ENCODE measurements at regions not wholly inside any gene's neighbourhood (a gene's known extent, or its start where the extent isn't known, plus 50 kb on each side); places are given as distances from the start of the nearest gene placed in this dataset.

DNA sequence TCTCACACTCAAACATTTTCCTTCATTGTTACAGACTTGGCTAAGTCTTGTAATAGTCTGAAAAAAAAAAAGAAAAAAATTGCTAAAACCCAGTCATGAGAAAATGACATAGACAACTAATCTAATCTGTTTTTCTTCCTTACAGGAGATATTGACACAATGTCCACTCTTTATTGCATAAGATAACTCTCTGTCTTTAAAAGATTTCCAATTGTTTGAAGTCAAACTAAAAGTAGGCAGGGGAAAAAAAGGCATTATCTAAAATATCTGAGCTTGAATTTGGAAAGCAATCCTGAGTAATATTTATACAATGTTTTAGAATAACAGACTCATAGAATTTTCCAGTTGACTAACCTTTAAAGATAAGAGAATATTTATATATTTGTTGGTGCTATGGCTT is 233.0 kb upstream of the CEP162 start:
- Histone ChIP-seq H4K20me1 (ENCODE audit: low read depth) (no peaks in the 10 kb centered on the region), H3K4me1 (peaks cover 5% of the 10 kb centered on the region), H3K4me2 (no peak overlapping the region), H3K79me2 (ENCODE audit: low read depth) (no peaks in the 10 kb centered on the region), H3K9ac (no peak overlapping the region), H3K9me3 (ENCODE audit: low read depth) (no peaks in the 10 kb centered on the region), H3K27ac (no peak overlapping the region), H2AFZ (replicated peaks) (no peak overlapping the region), H3K27me3 (no peaks in the 10 kb centered on the region), H3F3A (ENCODE audit: low read depth) (no peaks in the 10 kb centered on the region), H3K36me3 (no peaks in the 10 kb centered on the region), H3K4me3 (no peak overlapping the region)
- H3K4me1 Mint-ChIP-seq, result no peaks in the 10 kb centered on the region
- no peak for DNase-seq (ENCODE audit: low spot score)
- H3K27ac Mint-ChIP-seq, result no peak overlapping the region
- no peaks in the 10 kb centered on the region for H3K9me3 Mint-ChIP-seq
- H3K36me3 Mint-ChIP-seq, result no peaks in the 10 kb centered on the region
- H3K4me3 Mint-ChIP-seq, result no peak overlapping the region
- no peaks in the 10 kb centered on the region for H3K27me3 Mint-ChIP-seq (ENCODE audit: insufficient read depth, low read depth)
- TF ChIP-seq EZH2 (IDR thresholded peaks at IDR 0.05) (no peak), EZH2phosphoT487 (IDR thresholded peaks at IDR 0.05) (no peak)
- TF ChIP-seq, protein P1, sequence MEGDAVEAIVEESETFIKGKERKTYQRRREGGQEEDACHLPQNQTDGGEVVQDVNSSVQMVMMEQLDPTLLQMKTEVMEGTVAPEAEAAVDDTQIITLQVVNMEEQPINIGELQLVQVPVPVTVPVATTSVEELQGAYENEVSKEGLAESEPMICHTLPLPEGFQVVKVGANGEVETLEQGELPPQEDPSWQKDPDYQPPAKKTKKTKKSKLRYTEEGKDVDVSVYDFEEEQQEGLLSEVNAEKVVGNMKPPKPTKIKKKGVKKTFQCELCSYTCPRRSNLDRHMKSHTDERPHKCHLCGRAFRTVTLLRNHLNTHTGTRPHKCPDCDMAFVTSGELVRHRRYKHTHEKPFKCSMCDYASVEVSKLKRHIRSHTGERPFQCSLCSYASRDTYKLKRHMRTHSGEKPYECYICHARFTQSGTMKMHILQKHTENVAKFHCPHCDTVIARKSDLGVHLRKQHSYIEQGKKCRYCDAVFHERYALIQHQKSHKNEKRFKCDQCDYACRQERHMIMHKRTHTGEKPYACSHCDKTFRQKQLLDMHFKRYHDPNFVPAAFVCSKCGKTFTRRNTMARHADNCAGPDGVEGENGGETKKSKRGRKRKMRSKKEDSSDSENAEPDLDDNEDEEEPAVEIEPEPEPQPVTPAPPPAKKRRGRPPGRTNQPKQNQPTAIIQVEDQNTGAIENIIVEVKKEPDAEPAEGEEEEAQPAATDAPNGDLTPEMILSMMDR (IDR thresholded peaks at IDR 0.05), result no peak

DNA sequence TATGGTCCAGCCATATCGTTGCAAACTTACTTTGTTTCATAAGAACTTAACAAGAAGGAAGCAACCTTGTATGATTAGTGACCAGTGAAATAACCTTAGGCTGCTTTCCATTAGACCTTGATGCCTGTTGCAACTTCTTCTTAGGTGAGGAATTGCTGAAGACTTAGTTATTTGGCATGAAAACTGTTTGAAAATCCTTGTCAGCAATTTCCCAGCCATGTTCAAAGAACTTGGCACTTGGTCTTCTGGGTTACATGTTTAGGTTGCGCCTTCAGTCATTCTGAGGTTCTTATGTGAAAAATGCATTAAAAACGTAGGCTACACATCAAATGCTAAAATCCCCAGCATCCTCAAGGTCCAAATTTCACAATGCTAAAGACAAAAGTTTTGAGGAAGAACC is 232.0 kb upstream of the CEP162 start:
- H2AFZ ChIP-seq (replicated peaks), result no peak overlapping the region
- no peaks in the 10 kb centered on the region for H3F3A ChIP-seq (ENCODE audit: low read depth)
- H3K9me3 ChIP-seq (ENCODE audit: low read depth), result no peaks in the 10 kb centered on the region
- no peak overlapping the region for H3K4me2 ChIP-seq
- peaks cover 5% of the 10 kb centered on the region for H3K4me1 ChIP-seq
- TF ChIP-seq, protein P1 (IDR thresholded peaks at IDR 0.05), result no peak
- TF ChIP-seq EZH2 (IDR thresholded peaks at IDR 0.05) (no peak), EZH2phosphoT487 (IDR thresholded peaks at IDR 0.05) (no peak)
- H3K36me3 ChIP-seq, result no peaks in the 10 kb centered on the region
- no peak overlapping the region for H3K4me3 Mint-ChIP-seq
- no peaks in the 10 kb centered on the region for H4K20me1 ChIP-seq (ENCODE audit: low read depth)
- no peak overlapping the region for H3K27ac Mint-ChIP-seq
- H3K27me3 ChIP-seq, result no peaks in the 10 kb centered on the region
- H3K36me3 Mint-ChIP-seq, result no peaks in the 10 kb centered on the region
- H3K27me3 Mint-ChIP-seq (ENCODE audit: insufficient read depth, low read depth), result no peaks in the 10 kb centered on the region
- no peak for DNase-seq (ENCODE audit: low spot score)
- no peak overlapping the region for H3K9ac ChIP-seq
- no peaks in the 10 kb centered on the region for H3K4me1 Mint-ChIP-seq
- no peak overlapping the region for H3K4me3 ChIP-seq
- no peak overlapping the region for H3K27ac ChIP-seq
- no peaks in the 10 kb centered on the region for H3K79me2 ChIP-seq (ENCODE audit: low read depth)
- no peaks in the 10 kb centered on the region for H3K9me3 Mint-ChIP-seq

DNA sequence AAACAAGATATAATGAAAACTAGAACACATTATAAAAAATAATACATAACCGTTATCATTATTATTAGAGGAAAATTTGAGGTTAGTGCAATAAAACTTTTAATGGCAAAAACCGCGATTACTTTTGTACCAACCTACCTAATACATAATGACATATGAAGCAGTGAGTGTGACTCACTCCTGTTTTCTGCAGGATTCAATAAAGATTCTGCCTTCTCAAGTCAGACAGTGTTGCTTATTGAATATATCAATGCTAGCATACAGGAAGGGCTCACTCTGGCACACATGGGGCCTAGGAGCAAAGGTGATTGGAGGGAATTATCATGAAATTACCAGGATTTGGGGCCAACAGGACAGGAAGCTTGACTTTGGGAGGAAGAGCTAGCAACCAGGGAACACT is 230.8 kb upstream of the CEP162 start:
- no peaks in the 10 kb centered on the region for H3K36me3 Mint-ChIP-seq

More for the DNA sequence above, 230.8 kb upstream of the CEP162 start:
- H3K4me1 Mint-ChIP-seq, result no peaks in the 10 kb centered on the region
- Histone ChIP-seq H3K27me3 (no peaks in the 10 kb centered on the region), H3K36me3 (no peaks in the 10 kb centered on the region), H3K27ac (no peak overlapping the region), H3K9ac (no peak overlapping the region), H3K9me3 (ENCODE audit: low read depth) (no peaks in the 10 kb centered on the region), H3K4me1 (peaks cover 5% of the 10 kb centered on the region), H3K4me2 (no peak overlapping the region), H3F3A (ENCODE audit: low read depth) (no peaks in the 10 kb centered on the region), H2AFZ (replicated peaks) (no peak overlapping the region), H3K4me3 (no peak overlapping the region), H4K20me1 (ENCODE audit: low read depth) (no peaks in the 10 kb centered on the region), H3K79me2 (ENCODE audit: low read depth) (no peaks in the 10 kb centered on the region)
- H3K4me3 Mint-ChIP-seq, result no peak overlapping the region
- no peak overlapping the region for H3K27ac Mint-ChIP-seq
- DNase-seq (ENCODE audit: low spot score), result no peak
- no peaks in the 10 kb centered on the region for H3K27me3 Mint-ChIP-seq (ENCODE audit: insufficient read depth, low read depth)
- no peaks in the 10 kb centered on the region for H3K9me3 Mint-ChIP-seq
- TF ChIP-seq, protein P1 (IDR thresholded peaks at IDR 0.05), result no peak
- TF ChIP-seq EZH2phosphoT487 (IDR thresholded peaks at IDR 0.05) (no peak), EZH2 (IDR thresholded peaks at IDR 0.05) (no peak)

Measured in neural progenitor cell (in vitro differentiated cells).